HG03097 (cell line): ENCODE measurements at regions not wholly inside any gene's neighbourhood (a gene's known extent, or its start where the extent isn't known, plus 50 kb on each side); places are given as distances from the start of the nearest gene placed in this dataset.
"Not testable (repeated sequence)": the region's sequence is repeated elsewhere in the genome, so short reads cannot be mapped to it uniquely, and the experiment has no call there.

ENCODE experiments used
- ATAC-seq: cut with Tn5 transposase; IDR thresholded peaks from one replicate; pipeline ENCODE4 v1.9.1; 2021; ENCODE audit not compliant: unreplicated experiment, low FRiP score

DNA sequence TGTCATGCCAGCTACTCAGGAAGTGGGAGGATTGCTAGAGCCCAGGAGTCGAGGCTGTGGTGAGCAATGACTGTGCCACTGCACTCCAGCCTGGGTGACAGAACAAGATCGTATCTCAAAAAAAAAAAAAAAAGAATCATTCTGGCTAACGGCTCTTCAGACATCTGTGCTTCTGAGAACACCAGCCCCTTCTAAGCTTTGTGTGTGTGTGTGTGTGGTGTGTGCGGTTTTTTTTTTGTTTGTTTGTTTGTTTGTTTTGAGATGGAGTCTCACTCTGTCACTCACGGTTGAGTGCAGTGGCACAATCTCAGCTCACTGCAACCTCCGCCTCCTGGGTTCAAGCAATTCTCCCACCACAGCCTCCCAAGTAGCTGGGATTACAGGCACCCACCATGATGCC is 79.4 kb upstream of the DRD5 start:
- ATAC-seq = not testable (repeated sequence)

DNA sequence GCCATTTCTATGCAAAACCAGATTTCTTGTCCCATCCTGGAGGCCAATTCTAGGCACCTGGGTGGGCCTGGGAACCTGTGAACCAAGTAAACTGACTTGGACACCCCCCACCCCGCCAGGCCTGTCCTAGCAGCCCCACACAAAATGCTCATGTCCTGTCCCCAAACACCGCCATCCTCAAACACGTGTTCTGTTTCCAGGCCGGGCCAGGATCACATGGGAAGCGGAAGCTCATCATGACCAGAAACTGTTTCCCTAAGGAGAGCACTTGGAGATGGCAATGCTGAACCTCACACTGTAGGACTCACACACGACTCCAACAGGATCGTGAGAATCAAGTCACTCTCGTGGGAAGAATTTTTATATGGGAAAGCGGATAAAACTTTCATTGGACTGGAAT is 78.7 kb upstream of the DRD5 start:
- ATAC-seq = not testable (repeated sequence)

DNA sequence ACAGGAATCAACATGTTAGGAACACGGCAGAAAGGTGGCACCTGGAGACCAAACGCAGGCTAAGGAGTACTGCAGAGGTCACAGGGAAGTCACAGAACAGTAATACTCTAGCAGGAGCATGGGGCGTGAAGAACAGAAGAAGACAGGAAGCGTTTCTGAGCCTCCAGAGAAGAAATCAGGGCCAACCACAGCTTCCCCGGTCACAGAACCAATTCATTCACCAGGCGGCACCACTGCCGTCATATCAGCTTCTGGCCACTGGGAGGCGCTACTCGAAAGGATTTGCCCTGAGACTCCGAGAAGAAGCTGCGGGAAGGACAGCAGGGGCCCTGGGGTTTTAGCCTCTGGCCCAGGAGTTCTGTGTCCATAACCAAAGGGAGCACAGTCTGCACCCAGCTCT is 78.0 kb upstream of the DRD5 start:
- ATAC-seq = no peak

DNA sequence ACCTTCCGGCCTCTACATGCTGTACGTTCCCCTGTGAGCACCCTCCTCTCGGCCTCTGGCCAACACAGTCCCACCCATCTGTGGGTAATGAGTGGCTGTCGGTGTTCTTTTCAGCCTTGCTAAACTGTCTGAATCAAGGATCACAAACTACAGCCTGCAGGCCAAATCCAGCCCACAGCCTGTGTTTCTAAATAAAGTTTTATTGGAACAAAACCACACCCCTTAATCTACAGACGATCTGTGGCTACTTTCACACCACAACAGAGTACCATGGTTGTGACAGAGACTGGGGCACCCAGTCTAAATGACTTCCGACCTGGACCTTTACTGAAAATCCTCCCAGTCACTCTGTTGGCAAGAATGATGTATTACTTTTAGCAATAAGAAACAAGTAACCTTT is 77.3 kb upstream of the DRD5 start:
- not testable (repeated sequence) for ATAC-seq

DNA sequence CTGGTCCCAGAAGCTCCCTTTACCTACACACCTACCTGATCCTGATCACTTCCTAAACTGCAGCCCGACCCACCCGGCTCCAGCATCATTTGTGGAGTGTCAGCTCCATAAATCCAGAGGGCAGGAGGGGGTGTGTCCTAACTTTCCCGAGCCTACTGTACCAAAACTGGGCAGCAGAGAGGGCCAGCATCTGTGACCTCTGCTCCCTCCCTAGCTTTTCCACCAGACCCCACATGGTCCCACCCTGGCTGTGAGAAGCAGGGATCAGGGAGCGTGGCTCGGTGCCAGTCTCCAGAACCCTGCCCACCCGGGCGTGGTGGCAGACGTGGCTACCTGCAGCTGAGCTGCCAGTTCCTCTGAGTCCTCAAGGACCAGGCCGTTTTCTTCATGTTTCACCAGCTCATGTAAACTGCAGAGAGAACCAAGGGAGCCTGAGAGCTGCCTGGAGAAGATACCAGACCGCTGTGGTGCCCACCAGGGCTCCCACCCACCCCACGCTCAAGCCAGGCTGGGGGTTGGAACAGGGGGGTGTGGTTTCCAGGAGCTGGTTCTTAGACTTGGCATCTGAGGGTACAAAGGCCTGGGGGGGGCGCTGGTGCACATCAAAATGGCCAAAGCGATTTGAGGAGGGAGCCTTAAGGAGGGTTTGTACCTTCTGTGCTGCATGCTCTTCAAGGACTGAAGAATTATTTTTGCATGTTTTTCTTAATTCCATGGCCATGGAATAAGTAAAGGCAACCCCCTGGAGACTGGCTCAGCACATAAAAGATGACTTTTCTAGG is 76.7 kb upstream of the DRD5 start:
- ATAC-seq = no peak

DNA sequence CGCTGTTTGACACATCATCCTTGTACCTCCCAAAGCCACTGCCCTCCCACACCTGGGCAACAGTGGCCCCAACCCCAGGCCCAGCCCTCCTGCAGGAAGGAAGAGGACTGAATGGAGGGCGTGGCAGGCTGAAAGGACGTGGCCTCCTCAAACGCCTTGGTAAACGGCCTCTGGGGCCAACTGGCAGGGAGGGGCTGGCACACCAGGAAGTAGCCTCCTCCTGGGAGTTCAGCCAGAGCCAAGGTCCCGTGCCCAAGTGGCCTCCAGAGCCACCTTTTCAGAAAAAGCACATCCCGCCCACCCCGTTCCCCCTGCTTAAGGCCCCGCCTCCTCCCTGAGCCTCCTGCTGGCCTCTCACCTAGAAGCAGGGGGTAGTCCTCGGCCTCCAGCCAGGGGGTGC is 74.2 kb upstream of the DRD5 start:
- ATAC-seq = not testable (repeated sequence)

DNA sequence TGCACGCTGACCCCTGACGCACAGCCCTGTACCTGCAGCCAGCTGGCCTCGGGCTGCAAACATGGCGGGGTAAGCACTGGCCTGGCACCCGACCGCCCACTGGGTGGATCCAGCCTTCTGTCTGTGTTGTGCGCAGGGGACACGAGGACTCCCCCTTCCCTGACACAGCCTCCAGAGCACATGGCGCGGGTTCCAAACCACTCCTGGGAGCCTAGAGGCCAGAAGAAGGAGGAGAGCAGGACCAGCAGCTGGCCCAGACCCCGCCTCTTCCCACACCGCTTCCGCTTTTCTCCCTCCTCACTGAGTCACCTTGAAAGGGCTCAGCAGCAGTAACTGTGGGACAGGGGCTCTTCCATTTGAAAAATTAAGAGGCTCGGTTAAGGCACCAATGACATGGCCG is 73.5 kb upstream of the DRD5 start:
- ATAC-seq = not testable (repeated sequence)

DNA sequence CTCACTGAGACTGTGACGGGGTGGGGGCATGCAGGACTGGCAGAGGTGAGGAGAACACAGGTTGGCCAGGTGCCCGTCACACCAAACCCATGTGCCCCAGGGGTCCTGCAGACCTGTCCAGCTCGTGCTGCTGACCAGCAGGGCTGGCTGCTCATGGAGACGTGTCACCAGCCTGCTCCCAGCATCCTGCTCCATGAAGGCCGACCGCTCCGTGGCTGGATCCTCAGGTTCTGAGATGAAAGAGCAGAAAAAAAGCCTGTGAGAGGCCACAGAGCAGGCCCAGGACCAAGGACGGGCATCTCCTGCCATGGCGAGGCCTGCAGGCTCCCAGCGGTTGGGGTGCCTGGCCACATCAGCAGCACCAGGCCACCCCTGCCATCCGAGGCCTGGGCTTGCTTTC is 71.7 kb upstream of the DRD5 start:
- ATAC-seq = no peak

DNA sequence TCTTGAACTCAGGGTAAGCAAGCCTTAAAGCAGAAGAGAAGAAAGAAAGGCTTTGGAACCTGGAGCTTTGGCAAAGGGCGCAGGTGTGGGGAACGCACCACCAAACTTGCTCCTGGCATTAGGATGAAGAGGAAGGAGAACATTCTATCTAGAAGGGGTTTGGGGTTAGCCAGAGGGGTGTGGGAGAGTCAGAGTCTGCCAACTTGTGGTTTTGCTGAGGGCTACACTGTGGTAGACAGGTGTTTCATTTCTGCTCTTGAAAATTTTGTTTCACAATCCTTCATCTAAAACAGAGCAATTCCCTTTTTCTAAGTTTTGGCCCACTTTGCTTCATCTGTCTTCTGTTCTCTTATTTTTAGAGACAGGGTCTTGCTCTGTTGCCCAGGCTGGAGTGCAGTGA is 66.2 kb upstream of the DRD5 start:
- ATAC-seq = not testable (repeated sequence)

DNA sequence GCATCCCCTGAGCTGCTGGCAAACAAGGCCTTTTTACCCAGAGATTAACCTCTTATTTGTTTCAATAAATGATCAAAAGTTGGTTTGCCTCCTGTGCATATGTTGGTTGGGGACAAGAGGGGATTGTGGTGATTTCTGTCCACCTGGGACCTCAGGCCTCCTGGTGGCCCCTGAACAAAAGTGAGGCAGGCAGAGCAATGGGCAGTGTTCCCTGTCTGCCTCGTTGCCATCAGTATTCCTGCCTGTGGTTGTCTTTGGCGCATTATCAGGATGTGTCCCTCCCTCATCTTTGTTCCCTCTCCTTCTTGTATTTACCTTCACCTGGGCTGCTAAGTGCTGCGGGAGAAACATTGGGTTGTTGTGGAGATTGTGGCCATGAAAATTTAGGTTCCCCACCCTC is 65.3 kb upstream of the DRD5 start:
- no peak for ATAC-seq

DNA sequence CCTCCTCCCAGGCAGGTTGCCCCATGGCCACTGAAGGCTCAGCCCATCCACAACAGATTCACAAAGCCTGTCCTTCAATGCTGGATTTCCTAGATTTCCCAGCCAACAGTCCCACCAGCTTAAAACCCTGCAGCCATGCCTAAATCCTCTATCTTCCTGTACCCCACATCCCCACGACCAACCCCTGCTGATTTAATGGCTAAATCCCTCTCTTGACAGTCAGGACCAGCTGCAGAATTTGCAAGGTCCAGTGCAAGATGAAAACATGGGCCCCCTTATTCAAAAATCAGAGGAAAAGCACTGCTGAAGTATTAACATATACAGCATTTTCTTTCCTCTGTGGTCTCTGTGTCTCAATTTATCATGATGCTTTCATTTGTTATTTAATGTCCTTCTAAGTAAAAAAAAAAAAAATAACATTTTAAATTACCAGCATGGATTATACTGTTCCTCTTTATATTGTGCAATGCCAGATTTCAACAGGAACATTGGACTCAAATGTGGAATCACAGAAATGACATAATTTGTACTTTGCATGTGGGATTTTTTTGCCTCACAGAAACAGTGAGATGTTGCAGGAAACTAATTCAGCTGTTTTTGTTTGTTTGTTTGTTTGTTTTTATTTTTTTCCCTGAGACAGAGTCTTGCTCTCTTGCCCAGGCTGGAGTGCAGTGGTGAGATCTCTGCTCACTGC is 63.0 kb upstream of the DRD5 start:
- not testable (repeated sequence) for ATAC-seq

DNA sequence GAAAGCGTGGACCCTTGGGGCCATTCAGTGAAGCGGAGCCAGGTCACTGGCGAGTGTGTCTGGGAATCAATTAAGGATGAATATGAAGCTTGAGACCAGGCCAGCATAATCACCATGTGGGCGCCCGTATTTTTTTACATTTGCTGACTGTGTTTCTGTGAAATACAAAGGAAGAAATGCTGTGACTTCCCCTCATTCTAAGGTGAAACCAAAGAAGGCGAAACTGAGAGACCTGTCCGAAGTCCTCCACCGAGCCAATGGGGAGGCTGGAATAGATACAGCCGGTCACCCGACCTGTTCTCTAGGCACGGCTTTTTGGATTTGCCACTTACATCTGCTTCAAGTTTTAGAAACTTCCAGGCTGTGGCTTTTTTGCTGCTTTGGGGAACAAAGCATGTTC is 59.3 kb upstream of the DRD5 start:
- not testable (repeated sequence) for ATAC-seq
